ENCODE measurements at regions not wholly inside any gene's neighbourhood (a gene's known extent, or its start where the extent isn't known, plus 50 kb on each side); places are given as distances from the start of the nearest gene placed in this dataset.

DNA sequence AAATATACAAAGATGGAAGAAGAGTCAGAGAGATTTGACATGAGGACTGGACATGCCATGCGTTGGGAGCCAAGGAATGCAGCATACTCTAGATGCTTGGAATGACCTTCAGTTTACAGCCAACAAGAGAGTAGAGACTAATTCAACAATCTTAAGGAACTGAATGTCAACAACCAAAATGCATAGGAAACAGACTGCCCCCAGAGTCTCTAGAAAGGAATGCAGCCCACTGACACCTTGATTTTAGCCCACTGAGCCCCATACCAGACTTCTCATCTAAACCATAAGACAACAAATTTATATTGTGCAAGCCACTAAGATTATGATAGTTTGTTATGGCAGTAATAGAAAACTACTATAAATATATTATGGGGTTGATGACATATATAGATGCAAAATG, 611.2 kb downstream of the RPS29 start:
- H3K4me3 ChIP-seq (ENCODE audit: low read depth, low read length) = no peak overlapping the region
- no peak for DNase-seq (ENCODE audit: low read depth)
- TF ChIP-seq, protein P1, sequence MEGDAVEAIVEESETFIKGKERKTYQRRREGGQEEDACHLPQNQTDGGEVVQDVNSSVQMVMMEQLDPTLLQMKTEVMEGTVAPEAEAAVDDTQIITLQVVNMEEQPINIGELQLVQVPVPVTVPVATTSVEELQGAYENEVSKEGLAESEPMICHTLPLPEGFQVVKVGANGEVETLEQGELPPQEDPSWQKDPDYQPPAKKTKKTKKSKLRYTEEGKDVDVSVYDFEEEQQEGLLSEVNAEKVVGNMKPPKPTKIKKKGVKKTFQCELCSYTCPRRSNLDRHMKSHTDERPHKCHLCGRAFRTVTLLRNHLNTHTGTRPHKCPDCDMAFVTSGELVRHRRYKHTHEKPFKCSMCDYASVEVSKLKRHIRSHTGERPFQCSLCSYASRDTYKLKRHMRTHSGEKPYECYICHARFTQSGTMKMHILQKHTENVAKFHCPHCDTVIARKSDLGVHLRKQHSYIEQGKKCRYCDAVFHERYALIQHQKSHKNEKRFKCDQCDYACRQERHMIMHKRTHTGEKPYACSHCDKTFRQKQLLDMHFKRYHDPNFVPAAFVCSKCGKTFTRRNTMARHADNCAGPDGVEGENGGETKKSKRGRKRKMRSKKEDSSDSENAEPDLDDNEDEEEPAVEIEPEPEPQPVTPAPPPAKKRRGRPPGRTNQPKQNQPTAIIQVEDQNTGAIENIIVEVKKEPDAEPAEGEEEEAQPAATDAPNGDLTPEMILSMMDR (IDR thresholded peaks at IDR 0.05; ENCODE audit: low read depth, low read length, missing control alignments) = no peak

DNA sequence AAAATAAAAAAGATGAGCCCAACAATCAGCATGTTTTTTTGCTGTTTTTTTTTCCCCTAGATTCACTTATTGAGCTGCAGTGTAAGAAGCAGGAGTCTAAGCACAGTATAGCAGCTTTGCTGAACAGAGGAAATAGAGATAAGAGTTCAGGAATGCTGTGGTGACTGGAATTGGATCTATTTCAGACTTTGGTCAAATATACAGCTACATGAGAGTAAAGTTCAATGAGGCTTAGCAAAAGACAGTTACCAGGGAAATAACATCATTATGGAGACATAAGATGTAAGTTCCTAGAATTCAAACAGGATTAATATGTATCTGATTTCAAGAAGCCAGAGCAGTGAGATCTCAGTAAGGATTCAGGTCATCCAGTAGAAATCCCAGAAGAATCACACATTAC, 613.0 kb downstream of the RPS29 start:
- no peak for DNase-seq (ENCODE audit: low read depth)
- TF ChIP-seq, protein P1 (IDR thresholded peaks at IDR 0.05; ENCODE audit: low read depth, low read length, missing control alignments) = no peak
- no peak overlapping the region for H3K4me3 ChIP-seq (ENCODE audit: low read depth, low read length)

DNA sequence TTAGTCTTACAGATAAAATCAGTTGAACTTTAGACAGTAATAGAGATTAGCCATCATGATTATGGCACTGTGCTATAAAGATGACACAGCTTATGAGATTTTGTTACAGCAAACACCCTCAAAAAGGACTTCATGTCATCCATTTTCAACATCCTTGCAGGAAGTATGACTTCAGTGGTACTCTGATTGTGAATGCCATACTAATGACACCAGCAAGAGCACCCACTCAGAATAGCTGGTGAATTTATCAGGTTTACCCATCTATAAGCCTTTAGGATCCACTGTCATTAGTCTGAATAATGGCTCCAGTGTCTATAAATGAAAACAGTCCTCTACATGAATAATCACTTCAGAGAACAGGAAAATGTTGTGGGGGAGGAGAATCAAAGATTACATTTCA, 615.2 kb downstream of the RPS29 start:
- TF ChIP-seq, protein P1 (IDR thresholded peaks at IDR 0.05; ENCODE audit: low read depth, low read length, missing control alignments) = no peak
- no peak for DNase-seq (ENCODE audit: low read depth)
- no peak overlapping the region for H3K4me3 ChIP-seq (ENCODE audit: low read depth, low read length)

DNA sequence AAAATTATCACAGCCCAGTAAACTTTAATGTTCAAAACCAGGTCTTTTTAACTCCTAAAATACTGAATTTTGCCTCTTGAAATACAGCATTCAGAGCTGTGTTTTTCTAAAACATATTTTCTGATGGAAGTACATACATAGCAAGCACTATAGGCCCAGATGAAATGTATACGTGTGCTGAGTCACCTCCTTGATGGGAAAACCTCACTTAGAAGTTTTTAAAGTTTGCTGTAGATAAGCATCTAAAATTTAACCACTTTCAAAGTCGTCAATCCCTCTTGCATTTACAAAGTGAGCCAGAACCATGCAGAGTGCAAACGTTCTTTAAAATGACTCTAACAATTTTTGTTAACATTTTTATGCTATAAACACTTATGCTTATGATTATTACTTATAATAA, 618.8 kb downstream of the RPS29 start:
- TF ChIP-seq, protein P1 (IDR thresholded peaks at IDR 0.05; ENCODE audit: low read depth, low read length, missing control alignments) = no peak
- no peak overlapping the region for H3K4me3 ChIP-seq (ENCODE audit: low read depth, low read length)
- DNase-seq (ENCODE audit: low read depth) = no peak

DNA sequence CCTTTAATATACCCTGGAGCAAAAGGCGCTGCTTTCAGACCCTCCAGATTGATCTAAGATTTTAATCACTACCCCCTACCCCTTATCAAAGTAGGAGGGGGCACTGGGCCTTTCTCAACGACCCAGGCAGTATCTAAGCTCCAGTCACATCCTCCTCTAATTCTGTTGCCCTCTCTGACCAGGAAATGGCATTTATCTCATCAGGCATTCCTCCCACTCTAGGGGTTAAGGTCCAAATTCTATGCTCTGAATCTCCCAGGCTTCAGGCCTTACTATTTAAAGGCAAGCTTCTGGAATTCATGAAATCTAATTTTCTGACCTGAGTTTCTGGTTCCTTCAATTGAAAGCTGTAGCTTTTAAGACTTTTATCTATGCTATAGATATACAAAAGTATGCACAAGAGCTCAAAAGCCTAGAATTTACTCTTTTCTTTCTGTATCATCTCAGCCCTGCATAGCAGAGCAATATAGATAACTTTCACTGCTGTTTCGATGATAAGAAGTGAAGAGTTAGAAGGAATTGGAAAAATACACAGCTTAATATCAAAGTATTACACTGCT, 622.9 kb downstream of the RPS29 start:
- no peak for DNase-seq (ENCODE audit: low read depth)
- TF ChIP-seq, protein P1 (IDR thresholded peaks at IDR 0.05; ENCODE audit: low read depth, low read length, missing control alignments) = no peak
- no peak overlapping the region for H3K4me3 ChIP-seq (ENCODE audit: low read depth, low read length)

DNA sequence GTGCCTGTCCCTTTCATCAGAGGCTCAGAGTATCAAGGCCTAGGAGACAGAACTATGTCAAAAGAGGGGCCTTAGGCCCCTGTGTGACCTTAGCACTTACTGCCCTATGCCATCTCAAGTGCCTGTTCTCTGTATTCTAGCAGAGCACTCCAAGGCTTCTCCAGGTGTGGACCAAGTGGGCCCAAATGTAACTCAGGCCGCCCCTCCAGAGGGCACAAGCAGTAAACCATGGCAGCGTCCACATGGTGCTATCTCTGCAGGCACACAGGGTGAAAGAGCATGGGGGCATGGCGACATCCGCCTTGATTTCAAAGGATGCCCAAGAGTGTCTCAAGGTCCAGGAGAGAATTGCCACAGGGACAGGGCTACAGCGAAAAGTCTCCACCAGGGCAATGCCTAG, 628.7 kb downstream of the RPS29 start:
- TF ChIP-seq, protein P1 (IDR thresholded peaks at IDR 0.05; ENCODE audit: low read depth, low read length, missing control alignments) = no peak
- H3K4me3 ChIP-seq (ENCODE audit: low read depth, low read length) = no peak overlapping the region
- DNase-seq (ENCODE audit: low read depth) = no peak

DNA sequence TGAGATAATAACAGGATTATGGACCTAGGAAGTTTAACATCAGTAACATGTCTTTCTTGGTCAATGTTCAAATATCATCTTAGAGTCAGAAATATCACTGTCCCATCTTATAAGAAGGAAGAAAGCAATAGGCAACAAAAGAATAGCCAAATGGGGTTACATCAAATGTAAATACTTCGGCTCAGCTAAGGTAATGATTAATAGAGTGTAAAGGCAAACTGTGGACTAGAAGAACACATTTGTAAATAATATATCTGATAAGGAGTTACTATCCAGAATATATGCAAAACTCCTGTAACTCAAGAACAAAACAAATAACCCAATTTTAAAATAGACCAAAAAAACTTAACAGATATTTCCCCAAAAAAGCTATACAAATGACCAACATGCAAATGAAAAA, 630.3 kb downstream of the RPS29 start:
- no peak for DNase-seq (ENCODE audit: low read depth)
- TF ChIP-seq, protein P1 (IDR thresholded peaks at IDR 0.05; ENCODE audit: low read depth, low read length, missing control alignments) = no peak
- H3K4me3 ChIP-seq (ENCODE audit: low read depth, low read length) = no peak overlapping the region

All from GM12864 (cell line).